ENCODE measurements at regions not wholly inside any gene's neighbourhood (a gene's known extent, or its start where the extent isn't known, plus 50 kb on each side); places are given as distances from the start of the nearest gene placed in this dataset.

DNA sequence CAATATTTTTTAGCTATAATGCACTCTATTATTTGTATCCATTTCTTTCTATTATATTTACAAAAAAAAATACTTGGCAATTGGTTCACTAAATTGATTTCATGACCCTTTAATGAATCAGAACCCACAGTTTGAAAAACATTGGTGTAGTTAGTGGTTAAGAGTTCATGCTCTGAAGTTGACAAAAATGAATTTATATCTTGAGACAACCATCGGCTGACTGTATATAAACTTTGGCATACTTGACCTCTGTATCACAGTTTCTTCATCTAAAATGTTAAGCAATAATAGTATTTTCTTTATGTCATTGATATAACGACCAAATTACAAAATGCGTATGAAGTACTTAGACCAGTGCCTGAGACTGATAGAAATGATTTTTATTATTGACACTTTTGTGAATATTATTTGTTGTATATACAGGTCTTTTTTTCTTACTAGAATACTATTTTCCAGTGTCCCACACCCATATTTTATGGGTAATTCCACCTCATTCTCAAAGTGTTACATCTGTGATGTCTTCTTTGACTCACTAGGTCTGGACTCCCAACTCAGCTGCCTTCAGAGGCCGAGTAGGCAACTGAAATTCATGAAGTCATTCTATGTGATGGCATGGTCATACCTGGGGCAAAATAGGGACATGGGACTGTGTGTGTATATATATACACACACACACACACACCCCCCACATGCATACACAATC lies 459.2 kb downstream of the RFPL4B start (continued):
- TF ChIP-seq, protein P1, sequence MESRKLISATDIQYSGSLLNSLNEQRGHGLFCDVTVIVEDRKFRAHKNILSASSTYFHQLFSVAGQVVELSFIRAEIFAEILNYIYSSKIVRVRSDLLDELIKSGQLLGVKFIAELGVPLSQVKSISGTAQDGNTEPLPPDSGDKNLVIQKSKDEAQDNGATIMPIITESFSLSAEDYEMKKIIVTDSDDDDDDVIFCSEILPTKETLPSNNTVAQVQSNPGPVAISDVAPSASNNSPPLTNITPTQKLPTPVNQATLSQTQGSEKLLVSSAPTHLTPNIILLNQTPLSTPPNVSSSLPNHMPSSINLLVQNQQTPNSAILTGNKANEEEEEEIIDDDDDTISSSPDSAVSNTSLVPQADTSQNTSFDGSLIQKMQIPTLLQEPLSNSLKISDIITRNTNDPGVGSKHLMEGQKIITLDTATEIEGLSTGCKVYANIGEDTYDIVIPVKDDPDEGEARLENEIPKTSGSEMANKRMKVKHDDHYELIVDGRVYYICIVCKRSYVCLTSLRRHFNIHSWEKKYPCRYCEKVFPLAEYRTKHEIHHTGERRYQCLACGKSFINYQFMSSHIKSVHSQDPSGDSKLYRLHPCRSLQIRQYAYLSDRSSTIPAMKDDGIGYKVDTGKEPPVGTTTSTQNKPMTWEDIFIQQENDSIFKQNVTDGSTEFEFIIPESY (IDR thresholded peaks at IDR 0.05; ENCODE audit: borderline replicate concordance, low read depth): no peak
- TF ChIP-seq RAD21 (IDR thresholded peaks at IDR 0.05; ENCODE audit: low read length) (no peak), JUND (IDR thresholded peaks at IDR 0.05) (no peak), SIN3A (IDR thresholded peaks at IDR 0.05; ENCODE audit: borderline replicate concordance, low read depth, low read length) (no peak), RFX5 (IDR thresholded peaks at IDR 0.05; ENCODE audit: low read length) (no peak), FOXM1 (IDR thresholded peaks at IDR 0.05; ENCODE audit: low read depth) (no peak), NFIC (IDR thresholded peaks at IDR 0.05; ENCODE audit: borderline replicate concordance) (no peak), YY1 (IDR thresholded peaks at IDR 0.05; ENCODE audit: low read depth) (no peak), RCOR1 (IDR thresholded peaks at IDR 0.05; ENCODE audit: low read length) (no peak)

DNA sequence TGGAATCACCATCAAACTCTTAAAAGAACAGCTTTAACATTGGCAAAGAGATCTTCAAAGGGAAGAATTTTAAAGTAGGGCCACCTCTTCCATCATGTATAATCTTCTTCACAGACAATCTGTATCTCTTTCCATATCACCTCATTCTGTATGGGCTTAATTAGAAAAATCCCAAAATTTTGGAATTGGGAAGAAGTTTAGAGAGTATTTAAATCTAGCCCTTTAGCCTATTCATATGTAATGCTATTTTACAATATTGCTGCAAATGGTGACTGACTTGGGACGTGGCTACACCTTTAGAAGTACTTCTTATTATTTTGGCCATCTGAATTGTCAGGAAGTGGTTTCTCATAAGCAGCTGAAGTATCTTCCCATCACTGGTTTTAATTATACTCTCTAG lies 474.3 kb downstream of the RFPL4B start:
- CTCF ChIA-PET: no interaction called here
- POLR2A ChIA-PET: no interaction called here
- WGBS (ENCODE audit: low lambda C conversion rate): 59% methylated on average over 1 of the region's 1 CpG
- Histone ChIP-seq H3K27ac (ENCODE audit: low read depth in 2 of 2, low read length in 1 of 2) (no peak overlapping the region), H3K36me3 (replicated peaks in 1 of 2; ENCODE audit: control insufficient read depth in 1 of 2, insufficient read depth in 2 of 2, low read length in 1 of 2) (no peaks in the 10 kb centered on the region), H3F3A (replicated peaks; ENCODE audit: insufficient read depth) (no peaks in the 10 kb centered on the region), H3K9me2 (no peaks in the 10 kb centered on the region; the same call in 1 of the 2 replicates), H3K4me2 (no peak overlapping the region), H3K79me2 (ENCODE audit: insufficient read depth) (no peaks in the 10 kb centered on the region), H3K9ac (no peak overlapping the region), H3K27me3 (ENCODE audit: insufficient read depth) (no peaks in the 10 kb centered on the region), H3K9me3 (no peaks in the 10 kb centered on the region; the same call in 1 of the 2 replicates), H4K20me1 (ENCODE audit: insufficient read depth) (no peaks in the 10 kb centered on the region), H3K4me3 (ENCODE audit: low read depth in 2 of 2, low read length in 1 of 2) (no peak overlapping the region), H2AFZ (ENCODE audit: low read depth) (no peak overlapping the region), H3K4me1 (ENCODE audit: control insufficient read depth in 1 of 2, insufficient read depth in 2 of 2, low read depth in 1 of 2, low read length in 1 of 2) (no peaks in the 10 kb centered on the region)
- DNase-seq: no peak
- no peak for TF ChIP-seq RFX5 (IDR thresholded peaks at IDR 0.05; ENCODE audit: low read length)
- no peak for TF ChIP-seq YY1 (IDR thresholded peaks at IDR 0.05; ENCODE audit: low read depth)
- TF ChIP-seq POLR2AphosphoS5 (IDR thresholded peaks at IDR 0.05; ENCODE audit: low read depth, low read length): no peak
- TF ChIP-seq, protein P2, sequence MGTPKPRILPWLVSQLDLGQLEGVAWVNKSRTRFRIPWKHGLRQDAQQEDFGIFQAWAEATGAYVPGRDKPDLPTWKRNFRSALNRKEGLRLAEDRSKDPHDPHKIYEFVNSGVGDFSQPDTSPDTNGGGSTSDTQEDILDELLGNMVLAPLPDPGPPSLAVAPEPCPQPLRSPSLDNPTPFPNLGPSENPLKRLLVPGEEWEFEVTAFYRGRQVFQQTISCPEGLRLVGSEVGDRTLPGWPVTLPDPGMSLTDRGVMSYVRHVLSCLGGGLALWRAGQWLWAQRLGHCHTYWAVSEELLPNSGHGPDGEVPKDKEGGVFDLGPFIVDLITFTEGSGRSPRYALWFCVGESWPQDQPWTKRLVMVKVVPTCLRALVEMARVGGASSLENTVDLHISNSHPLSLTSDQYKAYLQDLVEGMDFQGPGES (IDR thresholded peaks at IDR 0.05; ENCODE audit: low read depth, low read length): no peak
- no peak for TF ChIP-seq NRF1 (IDR thresholded peaks at IDR 0.05; ENCODE audit: low read depth, low read length)
- TF ChIP-seq TEAD4 (IDR thresholded peaks at IDR 0.05; ENCODE audit: borderline replicate concordance, insufficient read depth): no peak
- no peak for TF ChIP-seq NFIC (IDR thresholded peaks at IDR 0.05; ENCODE audit: borderline replicate concordance)
- no peak for TF ChIP-seq SIN3A (IDR thresholded peaks at IDR 0.05; ENCODE audit: borderline replicate concordance, low read depth, low read length)
- TF ChIP-seq SMC3 (IDR thresholded peaks at IDR 0.05; ENCODE audit: low read depth, low read length): no peak
- no peak for TF ChIP-seq RAD21 (IDR thresholded peaks at IDR 0.05; ENCODE audit: low read length)
- TF ChIP-seq CHD2 (IDR thresholded peaks at IDR 0.05; ENCODE audit: low read length, partially characterized antibody): no peak
- TF ChIP-seq, protein P3, sequence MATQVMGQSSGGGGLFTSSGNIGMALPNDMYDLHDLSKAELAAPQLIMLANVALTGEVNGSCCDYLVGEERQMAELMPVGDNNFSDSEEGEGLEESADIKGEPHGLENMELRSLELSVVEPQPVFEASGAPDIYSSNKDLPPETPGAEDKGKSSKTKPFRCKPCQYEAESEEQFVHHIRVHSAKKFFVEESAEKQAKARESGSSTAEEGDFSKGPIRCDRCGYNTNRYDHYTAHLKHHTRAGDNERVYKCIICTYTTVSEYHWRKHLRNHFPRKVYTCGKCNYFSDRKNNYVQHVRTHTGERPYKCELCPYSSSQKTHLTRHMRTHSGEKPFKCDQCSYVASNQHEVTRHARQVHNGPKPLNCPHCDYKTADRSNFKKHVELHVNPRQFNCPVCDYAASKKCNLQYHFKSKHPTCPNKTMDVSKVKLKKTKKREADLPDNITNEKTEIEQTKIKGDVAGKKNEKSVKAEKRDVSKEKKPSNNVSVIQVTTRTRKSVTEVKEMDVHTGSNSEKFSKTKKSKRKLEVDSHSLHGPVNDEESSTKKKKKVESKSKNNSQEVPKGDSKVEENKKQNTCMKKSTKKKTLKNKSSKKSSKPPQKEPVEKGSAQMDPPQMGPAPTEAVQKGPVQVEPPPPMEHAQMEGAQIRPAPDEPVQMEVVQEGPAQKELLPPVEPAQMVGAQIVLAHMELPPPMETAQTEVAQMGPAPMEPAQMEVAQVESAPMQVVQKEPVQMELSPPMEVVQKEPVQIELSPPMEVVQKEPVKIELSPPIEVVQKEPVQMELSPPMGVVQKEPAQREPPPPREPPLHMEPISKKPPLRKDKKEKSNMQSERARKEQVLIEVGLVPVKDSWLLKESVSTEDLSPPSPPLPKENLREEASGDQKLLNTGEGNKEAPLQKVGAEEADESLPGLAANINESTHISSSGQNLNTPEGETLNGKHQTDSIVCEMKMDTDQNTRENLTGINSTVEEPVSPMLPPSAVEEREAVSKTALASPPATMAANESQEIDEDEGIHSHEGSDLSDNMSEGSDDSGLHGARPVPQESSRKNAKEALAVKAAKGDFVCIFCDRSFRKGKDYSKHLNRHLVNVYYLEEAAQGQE (IDR thresholded peaks at IDR 0.05; ENCODE audit: low read depth, low read length): no peak
- no peak for TF ChIP-seq RXRA (IDR thresholded peaks at IDR 0.05; ENCODE audit: borderline replicate concordance, low read depth)
- TF ChIP-seq RCOR1 (IDR thresholded peaks at IDR 0.05; ENCODE audit: low read length): no peak
- TF ChIP-seq, protein P4, sequence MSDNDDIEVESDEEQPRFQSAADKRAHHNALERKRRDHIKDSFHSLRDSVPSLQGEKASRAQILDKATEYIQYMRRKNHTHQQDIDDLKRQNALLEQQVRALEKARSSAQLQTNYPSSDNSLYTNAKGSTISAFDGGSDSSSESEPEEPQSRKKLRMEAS (IDR thresholded peaks at IDR 0.05; ENCODE audit: low read depth): no peak

All from SK-N-SH (cell line).